GM23338 (cell line): ENCODE measurements at regions not wholly inside any gene's neighbourhood (a gene's known extent, or its start where the extent isn't known, plus 50 kb on each side); places are given as distances from the start of the nearest gene placed in this dataset.

Experiments used
- CREB1 ChIP-seq: fragments of 250-450 bp; sonication (Bioruptor Pico); IDR thresholded peaks from 2 replicates; pipeline ENCODE4 v1.5.0; 2020; ENCODE audit warnings: low read depth, mild to moderate bottlenecking, moderate library complexity
- CTCF ChIP-seq, 2 experiments: fragments of 200-600 bp in 1 of 2; sonication (generic) in 1 of 2; conservative IDR thresholded peaks; 2 replicates each; pipeline versions ENCODE4 v1.5.1 to v1.6.1; 2016 to 2017; ENCODE audit warnings: antibody characterized with exemption in 2 of 2, low read depth in 2 of 2, mild to moderate bottlenecking in 2 of 2, moderate library complexity in 1 of 2
- EZH2 ChIP-seq: fragments of 200-600 bp; sonication (generic); IDR thresholded peaks from one replicate; pipeline ENCODE4 v1.8.0; 2017; ENCODE audit warnings: antibody characterized with exemption, mild to moderate bottlenecking, low read depth; ENCODE audit not compliant: unreplicated experiment
- EZH2phosphoT487 ChIP-seq: fragments of 200-600 bp; sonication (generic); IDR thresholded peaks from one replicate; pipeline ENCODE4 v1.8.1; 2018; ENCODE audit warnings: antibody characterized with exemption; ENCODE audit not compliant: unreplicated experiment
- JUNB ChIP-seq: IDR thresholded peaks from one replicate; pipeline ENCODE4 v1.6.1; 2016; ENCODE audit warnings: antibody characterized with exemption; ENCODE audit not compliant: unreplicated experiment
- NANOG ChIP-seq: IDR thresholded peaks from 2 replicates; pipeline ENCODE4 v1.6.1; 2016; ENCODE audit warnings: antibody characterized with exemption, borderline replicate concordance
- POLR2AphosphoS5 ChIP-seq: IDR thresholded peaks from 2 replicates; pipeline ENCODE4 v1.6.1; 2016; ENCODE audit warnings: antibody characterized with exemption, low read depth
- REST ChIP-seq: IDR thresholded peaks from one replicate; pipeline ENCODE4 v1.6.1; 2018; ENCODE audit warnings: antibody characterized with exemption; ENCODE audit not compliant: unreplicated experiment
- ZNF331 ChIP-seq: fragments of 250-450 bp; sonication (Bioruptor Pico); IDR thresholded peaks from 2 replicates; pipeline ENCODE4 v1.5.0; 2020; ENCODE audit warnings: low read depth, mild to moderate bottlenecking, moderate library complexity
- ZNF462 ChIP-seq: fragments of 250-450 bp; sonication (Bioruptor Pico); IDR thresholded peaks from 2 replicates; pipeline ENCODE4 v1.5.0; 2020; ENCODE audit warnings: mild to moderate bottlenecking, moderate library complexity

GRCh38 chr15:31260646-31261265, 65.9 kb upstream of the KLF13 start:
- TF ChIP-seq CTCF (conservative IDR thresholded peaks at IDR 0.05; ENCODE audit: low read depth in 2 of 2) (no peak), REST (no peak), EZH2 (no peak), POLR2AphosphoS5 (no peak), CREB1 (CRISPR knock-in tag) (no peak), JUNB (no peak), EZH2phosphoT487 (no peak), ZNF331 (CRISPR knock-in tag) (no peak), ZNF462 (no peak), NANOG (no peak)
